ENCODE measurements at regions not wholly inside any gene's neighbourhood (a gene's known extent, or its start where the extent isn't known, plus 50 kb on each side); places are given as distances from the start of the nearest gene placed in this dataset.
"Not testable (repeated sequence)": the region's sequence is repeated elsewhere in the genome, so short reads cannot be mapped to it uniquely, and the experiment has no call there.

- DNase-seq (ENCODE audit: low spot score in 2 of 2) (no peak), ATAC-seq (replicated peaks; ENCODE audit: extremely low read depth, poor library complexity, severe bottlenecking) (no peak)
- H3K36me3 Mint-ChIP-seq (ENCODE audit: insufficient read depth) = no peaks in the 10 kb centered on the region
- no peaks in the 10 kb centered on the region for H3K27me3 Mint-ChIP-seq
- H3K4me3 Mint-ChIP-seq = no peak overlapping the region
- H3K27ac Mint-ChIP-seq (ENCODE audit: low read depth) = no peak overlapping the region
- no peaks in the 10 kb centered on the region for H3K4me1 Mint-ChIP-seq
- H3K9me3 Mint-ChIP-seq = no peaks in the 10 kb centered on the region
Observed at GRCh38 chr21:25199944-25200343, 407.3 kb downstream of the MRPL39 start.

GRCh38 chr21:25191141-25191540 lies 416.1 kb downstream of the MRPL39 start:
- no peak for DNase-seq (ENCODE audit: low spot score in 2 of 2)
- Mint-ChIP-seq H3K36me3 (ENCODE audit: insufficient read depth) (no peaks in the 10 kb centered on the region), H3K4me1 (no peaks in the 10 kb centered on the region), H3K4me3 (no peak overlapping the region), H3K27me3 (no peaks in the 10 kb centered on the region), H3K9me3 (peaks cover 5% of the 10 kb centered on the region), H3K27ac (ENCODE audit: low read depth) (no peak overlapping the region)
- no peak for ATAC-seq (replicated peaks; ENCODE audit: extremely low read depth, poor library complexity, severe bottlenecking)

- H3K4me3 Mint-ChIP-seq = no peak overlapping the region
- no peak for ATAC-seq (replicated peaks; ENCODE audit: extremely low read depth, poor library complexity, severe bottlenecking)
- H3K36me3 Mint-ChIP-seq (ENCODE audit: insufficient read depth) = no peaks in the 10 kb centered on the region
- H3K27me3 Mint-ChIP-seq = no peaks in the 10 kb centered on the region
- H3K4me1 Mint-ChIP-seq = no peaks in the 10 kb centered on the region
- H3K27ac Mint-ChIP-seq (ENCODE audit: low read depth) = no peak overlapping the region
- H3K9me3 Mint-ChIP-seq = peaks cover 5% of the 10 kb centered on the region
- no peak for DNase-seq (ENCODE audit: low spot score in 2 of 2)
Observed at GRCh38 chr21:25189497-25189896, 417.8 kb downstream of the MRPL39 start.

- H3K27me3 Mint-ChIP-seq = no peaks in the 10 kb centered on the region
- H3K4me1 Mint-ChIP-seq = no peaks in the 10 kb centered on the region
- ATAC-seq (replicated peaks; ENCODE audit: extremely low read depth, poor library complexity, severe bottlenecking) (no peak), DNase-seq (ENCODE audit: low spot score in 2 of 2) (no peak)
- H3K9me3 Mint-ChIP-seq = peaks cover 5% of the 10 kb centered on the region
- no peak overlapping the region for H3K4me3 Mint-ChIP-seq
- H3K27ac Mint-ChIP-seq (ENCODE audit: low read depth) = no peak overlapping the region
- no peaks in the 10 kb centered on the region for H3K36me3 Mint-ChIP-seq (ENCODE audit: insufficient read depth)
Observed at GRCh38 chr21:25188677-25189079, 418.6 kb downstream of the MRPL39 start.

- Mint-ChIP-seq H3K27ac (ENCODE audit: low read depth) (no peak overlapping the region), H3K4me1 (no peaks in the 10 kb centered on the region), H3K4me3 (no peak overlapping the region), H3K9me3 (peaks cover 5% of the 10 kb centered on the region), H3K36me3 (ENCODE audit: insufficient read depth) (no peaks in the 10 kb centered on the region), H3K27me3 (no peaks in the 10 kb centered on the region)
- DNase-seq (ENCODE audit: low spot score in 2 of 2) = no peak
- no peak for ATAC-seq (replicated peaks; ENCODE audit: extremely low read depth, poor library complexity, severe bottlenecking)
Observed at GRCh38 chr21:25186273-25186672, 421.0 kb downstream of the MRPL39 start.

- Mint-ChIP-seq H3K27me3 (no peaks in the 10 kb centered on the region), H3K4me1 (no peaks in the 10 kb centered on the region), H3K27ac (ENCODE audit: low read depth) (no peak overlapping the region), H3K4me3 (no peak overlapping the region), H3K9me3 (peaks cover 5% of the 10 kb centered on the region), H3K36me3 (ENCODE audit: insufficient read depth) (no peaks in the 10 kb centered on the region)
- ATAC-seq (replicated peaks; ENCODE audit: extremely low read depth, poor library complexity, severe bottlenecking) (no peak), DNase-seq (ENCODE audit: low spot score in 2 of 2) (no peak)
Observed at GRCh38 chr21:25183577-25183976, 423.7 kb downstream of the MRPL39 start.

GRCh38 chr21:25181690-25182089 lies 425.6 kb downstream of the MRPL39 start:
- not testable (repeated sequence) for ATAC-seq (replicated peaks; ENCODE audit: extremely low read depth, poor library complexity, severe bottlenecking); H3K9me3 Mint-ChIP-seq; H3K27me3 Mint-ChIP-seq; DNase-seq (ENCODE audit: low spot score in 2 of 2); H3K4me1 Mint-ChIP-seq; H3K4me3 Mint-ChIP-seq; H3K27ac Mint-ChIP-seq (ENCODE audit: low read depth); H3K36me3 Mint-ChIP-seq (ENCODE audit: insufficient read depth)

GRCh38 chr21:25179116-25179515 lies 428.2 kb downstream of the MRPL39 start:
- ATAC-seq (replicated peaks; ENCODE audit: extremely low read depth, poor library complexity, severe bottlenecking) (no peak), DNase-seq (ENCODE audit: low spot score in 2 of 2) (no peak)
- Mint-ChIP-seq H3K4me1 (no peaks in the 10 kb centered on the region), H3K36me3 (ENCODE audit: insufficient read depth) (no peaks in the 10 kb centered on the region), H3K9me3 (no peaks in the 10 kb centered on the region), H3K27me3 (no peaks in the 10 kb centered on the region), H3K4me3 (no peak overlapping the region), H3K27ac (ENCODE audit: low read depth) (no peak overlapping the region)

GRCh38 chr21:25176637-25177412 lies 430.5 kb downstream of the MRPL39 start:
- Mint-ChIP-seq H3K4me3 (no peak overlapping the region), H3K27ac (ENCODE audit: low read depth) (no peak overlapping the region), H3K4me1 (no peaks in the 10 kb centered on the region), H3K36me3 (ENCODE audit: insufficient read depth) (no peaks in the 10 kb centered on the region), H3K27me3 (no peaks in the 10 kb centered on the region), H3K9me3 (peaks cover 5% of the 10 kb centered on the region)
- DNase-seq (ENCODE audit: low spot score in 2 of 2) (no peak), ATAC-seq (replicated peaks; ENCODE audit: extremely low read depth, poor library complexity, severe bottlenecking) (no peak)

- peaks cover 5% of the 10 kb centered on the region for H3K9me3 Mint-ChIP-seq
- DNase-seq (ENCODE audit: low spot score in 2 of 2) = no peak
- no peak for ATAC-seq (replicated peaks; ENCODE audit: extremely low read depth, poor library complexity, severe bottlenecking)
- H3K36me3 Mint-ChIP-seq (ENCODE audit: insufficient read depth) = no peaks in the 10 kb centered on the region
- H3K27ac Mint-ChIP-seq (ENCODE audit: low read depth) = no peak overlapping the region
- H3K4me1 Mint-ChIP-seq = no peaks in the 10 kb centered on the region
- no peak overlapping the region for H3K4me3 Mint-ChIP-seq
- no peaks in the 10 kb centered on the region for H3K27me3 Mint-ChIP-seq
Observed at GRCh38 chr21:25175938-25176337, 431.3 kb downstream of the MRPL39 start.

- Mint-ChIP-seq H3K4me3 (no peak overlapping the region), H3K36me3 (ENCODE audit: insufficient read depth) (no peaks in the 10 kb centered on the region), H3K27ac (ENCODE audit: low read depth) (no peak overlapping the region), H3K4me1 (no peaks in the 10 kb centered on the region), H3K27me3 (no peaks in the 10 kb centered on the region), H3K9me3 (peaks cover 21% of the 10 kb centered on the region)
- no peak for DNase-seq (ENCODE audit: low spot score in 2 of 2)
- no peak for ATAC-seq (replicated peaks; ENCODE audit: extremely low read depth, poor library complexity, severe bottlenecking)
Observed at GRCh38 chr21:25171438-25171837, 435.8 kb downstream of the MRPL39 start.

- DNase-seq (ENCODE audit: low spot score in 2 of 2) (no peak), ATAC-seq (replicated peaks; ENCODE audit: extremely low read depth, poor library complexity, severe bottlenecking) (no peak)
- Mint-ChIP-seq H3K36me3 (ENCODE audit: insufficient read depth) (no peaks in the 10 kb centered on the region), H3K4me1 (no peaks in the 10 kb centered on the region), H3K27ac (ENCODE audit: low read depth) (no peak overlapping the region), H3K9me3 (peaks cover 21% of the 10 kb centered on the region), H3K27me3 (no peaks in the 10 kb centered on the region), H3K4me3 (no peak overlapping the region)
Observed at GRCh38 chr21:25170681-25171080, 436.6 kb downstream of the MRPL39 start.

GRCh38 chr21:25169370-25169769 lies 437.9 kb downstream of the MRPL39 start:
- H3K4me1 Mint-ChIP-seq = no peaks in the 10 kb centered on the region
- no peak for DNase-seq (ENCODE audit: low spot score in 2 of 2)
- no peak overlapping the region for H3K4me3 Mint-ChIP-seq
- H3K9me3 Mint-ChIP-seq = peaks cover 21% of the 10 kb centered on the region
- ATAC-seq (replicated peaks; ENCODE audit: extremely low read depth, poor library complexity, severe bottlenecking) = no peak
- no peaks in the 10 kb centered on the region for H3K27me3 Mint-ChIP-seq
- no peaks in the 10 kb centered on the region for H3K36me3 Mint-ChIP-seq (ENCODE audit: insufficient read depth)
- H3K27ac Mint-ChIP-seq (ENCODE audit: low read depth) = no peak overlapping the region
